Occipital lobe (tissue), 1 donor: ENCODE measurements at regions not wholly inside any gene's neighbourhood (a gene's known extent, or its start where the extent isn't known, plus 50 kb on each side); places are given as distances from the start of the nearest gene placed in this dataset.
"Not testable (repeated sequence)": the region's sequence is repeated elsewhere in the genome, so short reads cannot be mapped to it uniquely, and the experiment has no call there.

ENCODE experiments used
- DNase-seq: peaks from one replicate; lab custom pipeline; 2025; lab: John Stamatoyannopoulos, UW

DNA sequence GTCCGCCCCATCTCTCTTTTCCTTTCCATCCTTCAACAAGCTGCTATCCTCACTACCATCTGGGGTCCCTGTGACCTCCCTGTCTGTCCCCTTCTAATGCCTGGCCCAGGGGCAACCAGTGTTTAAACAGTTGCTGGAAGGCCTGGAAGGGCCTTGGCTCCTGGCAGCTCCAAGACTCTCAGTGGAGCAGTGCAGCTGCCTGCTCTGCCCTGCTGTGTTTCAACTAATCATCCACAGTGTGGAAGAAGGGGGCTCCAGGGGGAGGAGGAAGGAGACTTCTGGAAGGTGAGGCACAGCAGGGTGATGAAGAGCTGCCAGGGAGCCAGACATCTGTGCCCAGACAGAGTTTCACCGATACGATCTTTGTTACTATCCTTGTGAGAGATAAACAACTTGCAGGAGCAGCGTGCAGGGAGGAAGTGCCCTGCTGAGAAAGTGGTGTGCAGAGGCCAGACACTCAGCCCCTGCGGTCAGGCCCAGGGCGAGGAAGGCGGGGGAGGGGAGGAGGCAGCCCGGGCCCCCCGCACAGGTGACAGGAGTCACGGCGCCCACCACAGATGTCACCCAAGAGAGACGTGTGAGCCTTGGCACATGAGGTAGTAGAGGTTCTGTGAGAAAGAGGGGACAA, 1061.8 kb downstream of the BCL11B start:
- DNase-seq, result no peak

DNA sequence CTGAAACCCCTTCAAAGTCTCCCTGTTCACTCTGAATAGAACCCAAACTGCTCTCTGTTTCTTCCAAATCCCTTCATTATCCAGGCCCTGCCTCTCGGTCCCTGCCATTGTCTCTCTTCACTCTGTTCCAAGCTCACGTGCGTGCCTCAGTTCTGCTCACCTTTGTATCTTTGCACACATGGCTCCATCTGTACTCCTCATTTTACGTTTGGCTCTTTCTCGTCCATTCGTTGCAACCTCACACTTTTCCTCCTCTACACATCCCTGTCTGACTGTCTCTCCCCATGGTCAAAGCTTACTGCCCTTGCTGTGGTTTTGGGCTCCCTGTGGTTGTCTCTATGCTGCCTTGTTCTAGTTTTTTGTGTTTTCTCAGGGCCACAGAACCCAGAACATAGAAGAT, 1054.5 kb downstream of the BCL11B start:
- no peak for DNase-seq

DNA sequence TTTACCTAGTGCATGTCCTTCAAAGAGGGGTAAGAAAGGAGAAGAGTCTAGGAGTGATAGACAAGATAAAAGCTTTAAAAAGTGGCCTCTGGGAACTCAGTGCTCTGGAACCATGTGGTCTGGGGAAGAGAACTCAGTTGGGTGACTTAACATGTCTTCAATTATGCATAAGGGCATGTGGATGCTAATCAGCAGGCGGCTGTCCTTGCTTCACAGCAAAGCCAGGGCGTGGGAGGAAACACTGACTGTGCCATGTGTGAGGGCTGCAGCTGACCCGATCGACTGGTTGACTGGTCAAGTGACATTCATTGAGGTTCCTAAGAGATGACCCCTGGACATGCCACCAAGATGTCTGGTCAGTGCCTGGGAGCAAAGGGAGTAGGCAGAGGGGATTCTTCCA, 1053.8 kb downstream of the BCL11B start:
- DNase-seq, result no peak

DNA sequence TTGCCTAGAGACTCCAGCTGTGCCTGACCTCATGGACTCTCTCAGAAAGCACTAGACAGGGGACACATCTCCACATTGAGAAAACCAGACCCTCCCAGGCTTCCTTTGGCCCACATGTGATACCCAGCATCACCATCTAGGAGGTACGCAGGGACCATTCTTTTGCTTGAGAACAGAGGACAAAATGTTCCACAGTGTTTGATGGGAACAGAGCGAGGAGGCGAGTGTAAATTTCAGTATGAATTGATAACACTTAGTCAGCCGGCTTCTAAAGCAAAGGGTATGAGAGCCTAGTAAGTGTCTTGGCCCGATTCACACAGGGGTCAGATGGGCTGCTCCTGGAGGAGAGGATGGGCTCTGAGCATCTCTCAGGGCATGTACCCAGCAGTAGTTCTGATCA, 1052.4 kb downstream of the BCL11B start:
- no peak for DNase-seq

DNA sequence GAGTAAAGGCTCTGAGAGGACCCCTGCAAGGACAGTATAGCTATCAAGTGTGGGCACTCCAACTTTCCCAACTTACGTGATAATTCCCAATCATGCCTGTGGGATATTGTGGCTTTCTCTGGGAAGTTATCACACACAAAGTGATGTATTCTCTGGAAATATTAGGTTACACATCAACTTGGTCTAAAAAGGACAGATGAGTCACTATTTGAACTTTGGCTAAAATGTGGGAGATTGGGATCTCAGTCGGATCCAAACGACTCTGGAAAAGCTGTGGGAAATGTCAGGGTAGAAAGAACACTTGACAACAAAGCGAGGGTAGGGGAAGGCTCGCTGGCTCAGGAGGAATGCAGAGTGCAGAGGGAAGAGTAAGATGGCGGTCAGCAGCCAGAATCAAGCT, 1048.9 kb downstream of the BCL11B start:
- no peak for DNase-seq

DNA sequence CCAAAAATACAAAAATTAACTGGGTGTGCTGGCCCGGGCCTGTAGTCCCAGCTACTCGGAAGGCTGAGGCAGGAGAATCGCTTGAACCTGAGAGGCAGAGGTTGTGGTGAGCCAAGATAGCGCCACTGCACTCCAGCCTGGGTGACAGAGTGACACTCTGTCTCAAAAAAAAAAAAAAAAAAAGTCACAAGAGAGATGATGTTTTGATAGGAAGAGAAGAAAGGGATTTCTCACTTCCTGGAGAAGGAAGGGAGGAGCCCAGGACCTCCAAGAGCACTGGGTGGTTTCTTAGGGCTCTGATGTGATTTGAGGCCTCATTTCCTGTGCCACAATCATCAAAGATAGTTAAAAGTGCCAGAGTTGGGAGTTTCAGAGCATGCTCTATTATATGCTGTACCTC, 1048.3 kb downstream of the BCL11B start:
- DNase-seq, result not testable (repeated sequence)

DNA sequence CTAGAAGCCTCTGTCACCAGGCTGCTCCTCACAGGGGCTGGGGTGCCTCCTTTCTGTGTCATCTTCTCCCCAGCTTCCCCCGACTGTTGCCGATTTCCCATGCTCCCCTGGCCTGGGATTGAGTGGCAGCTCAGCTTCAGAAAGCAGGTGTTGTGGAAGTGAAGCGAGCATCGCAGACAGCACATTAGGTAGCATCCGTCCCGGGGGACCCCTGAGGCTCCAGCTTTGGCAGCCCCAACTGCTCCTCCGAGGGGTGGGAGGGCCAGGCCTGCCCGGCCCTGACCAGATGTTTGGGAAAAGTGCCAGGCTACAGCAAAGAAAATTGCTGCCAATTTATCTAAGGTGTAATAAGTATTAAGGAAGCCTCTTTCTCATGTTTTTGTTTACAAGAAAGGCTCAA, 1045.6 kb downstream of the BCL11B start:
- DNase-seq, result no peak

DNA sequence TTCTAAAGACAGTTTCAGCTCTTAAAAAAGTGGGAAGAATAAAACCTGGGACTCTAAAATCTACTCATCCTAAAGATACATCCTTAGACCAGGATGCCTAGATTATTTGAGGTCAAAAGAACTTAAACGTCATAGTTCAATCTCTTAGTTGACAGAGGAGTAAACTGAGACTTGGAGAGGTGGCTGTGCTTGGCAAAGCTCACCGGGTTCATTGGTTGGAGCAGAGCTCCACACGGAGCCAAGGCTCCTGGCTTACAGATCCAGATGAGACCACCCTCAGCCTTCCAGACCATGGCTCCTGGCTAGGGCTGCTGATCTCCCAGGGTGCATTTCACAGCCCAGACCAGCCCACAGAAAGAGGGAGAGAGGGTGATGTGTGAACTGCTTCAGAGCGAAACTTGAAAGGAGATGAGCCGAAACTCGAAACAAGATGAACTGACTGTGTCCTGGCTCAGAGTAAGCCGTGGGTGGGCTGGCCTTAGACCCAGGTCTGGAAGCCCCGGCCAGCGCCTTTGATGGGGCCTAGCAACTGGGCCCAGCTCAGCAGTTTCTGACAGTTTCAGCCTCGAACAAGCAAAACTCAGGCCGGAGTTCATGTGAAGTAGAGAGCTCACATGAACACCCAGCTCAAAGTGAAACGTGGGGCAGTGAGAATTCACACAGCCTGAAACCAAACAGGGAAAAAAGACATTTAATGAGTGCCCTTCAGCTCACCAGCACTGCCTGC, 1044.8 kb downstream of the BCL11B start:
- DNase-seq, result no peak

DNA sequence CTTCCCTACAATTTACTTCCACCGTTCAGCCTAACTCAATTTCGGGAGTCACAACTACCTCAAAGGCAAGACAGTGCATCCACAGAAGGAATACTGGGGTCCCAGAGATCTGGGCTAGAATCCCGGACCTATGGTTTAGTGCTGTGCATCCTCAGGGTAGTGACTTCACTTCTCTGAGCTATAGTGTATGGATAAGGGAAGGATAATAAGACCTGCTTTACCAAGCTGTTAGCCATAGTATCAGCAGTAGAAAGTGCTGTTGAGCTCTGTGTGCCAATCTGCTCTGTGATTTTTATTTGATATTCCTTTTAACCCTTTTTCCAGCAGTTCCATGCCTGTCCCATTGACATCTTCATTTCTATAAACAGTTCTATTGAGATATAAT, 1044.3 kb downstream of the BCL11B start:
- no peak for DNase-seq

DNA sequence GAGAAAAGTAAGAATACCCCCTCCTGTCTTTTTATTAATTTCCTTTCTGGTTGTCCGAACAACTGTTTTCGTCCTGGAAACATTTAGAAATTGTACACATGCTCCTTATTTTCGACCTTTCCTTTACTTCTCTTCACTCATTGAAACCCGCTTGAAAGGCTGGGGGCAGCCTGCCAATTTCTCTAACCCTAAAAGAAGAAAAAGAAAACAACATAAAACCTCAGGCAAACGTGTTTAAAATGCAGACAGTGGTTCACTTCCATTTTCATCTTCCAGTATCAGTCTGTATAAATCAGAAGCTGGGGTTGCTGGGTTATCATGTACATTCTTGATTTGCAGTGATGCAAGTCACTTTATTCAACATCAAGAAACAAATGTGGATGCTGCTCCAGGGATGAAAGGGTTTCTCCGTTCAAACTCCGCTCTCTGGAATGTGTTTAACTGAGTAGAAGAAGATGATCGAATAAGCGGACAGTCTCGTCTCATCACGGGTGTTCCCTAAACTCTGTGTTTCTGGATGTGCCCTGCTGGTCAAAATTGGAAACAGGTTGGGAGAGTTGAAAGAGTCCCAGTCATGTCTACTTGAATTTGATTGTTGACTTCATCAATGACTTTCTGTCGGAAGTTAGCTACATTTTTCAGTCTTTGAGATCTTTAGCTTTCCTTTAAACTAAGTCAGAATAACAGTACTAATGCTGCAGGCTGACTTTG, 1042.2 kb downstream of the BCL11B start:
- no peak for DNase-seq

DNA sequence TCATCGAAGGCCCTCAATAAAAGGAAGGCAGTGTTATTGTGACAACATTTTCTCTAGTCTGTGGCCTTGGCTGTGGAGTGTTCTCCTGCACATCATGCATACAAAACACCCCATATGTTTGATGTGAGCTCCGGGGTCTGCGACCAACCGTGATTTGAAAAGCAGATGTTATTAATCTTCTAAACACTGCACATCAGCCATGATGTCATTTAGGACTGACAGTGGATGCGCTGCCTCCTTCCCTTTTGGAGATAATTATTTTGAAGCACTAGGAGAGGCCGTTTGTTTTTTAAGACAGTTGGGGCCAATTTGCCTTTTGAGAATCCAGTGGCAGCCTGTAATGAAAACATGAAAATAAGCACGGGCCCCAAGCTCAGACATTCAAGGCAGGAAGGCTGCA, 1041.6 kb downstream of the BCL11B start:
- no peak for DNase-seq

DNA sequence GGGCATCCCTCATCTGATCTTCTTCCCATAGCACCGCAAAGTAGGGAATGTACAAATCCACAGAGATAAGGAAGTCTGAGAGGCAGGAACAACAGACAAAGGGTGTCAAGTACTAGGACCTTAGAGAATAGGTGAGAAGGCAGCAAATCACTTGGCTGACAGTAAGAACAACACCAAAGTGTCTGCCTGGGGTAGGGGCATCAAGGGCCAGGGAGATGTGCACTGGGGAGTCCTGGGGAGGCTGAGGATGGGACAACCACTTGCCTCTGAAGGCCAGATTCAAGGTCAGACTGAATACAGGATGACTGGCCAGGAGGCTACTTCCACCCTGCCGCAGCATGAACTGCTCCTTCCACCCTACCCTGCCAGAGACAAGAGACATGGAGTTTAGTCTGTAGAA, 1040.8 kb downstream of the BCL11B start:
- DNase-seq, result no peak

DNA sequence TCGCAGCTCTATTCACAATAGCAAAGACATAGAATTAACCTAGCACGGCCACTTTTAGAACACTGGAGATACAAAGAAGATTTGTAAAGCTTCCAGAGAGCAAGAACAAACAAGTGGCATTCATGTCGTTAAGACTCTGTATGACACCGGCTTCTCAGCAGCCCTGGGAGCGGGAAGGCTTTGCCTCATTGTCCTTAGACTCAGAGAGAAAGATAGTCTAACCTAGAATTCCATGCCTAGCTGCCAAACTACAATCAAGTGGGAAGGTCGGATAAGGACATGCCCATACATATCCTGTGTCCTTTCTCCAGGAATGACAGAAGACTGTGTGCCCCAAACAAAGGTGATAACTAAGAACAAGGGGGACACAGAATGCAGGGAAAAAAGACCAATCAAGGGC, 1038.3 kb downstream of the BCL11B start:
- no peak for DNase-seq

DNA sequence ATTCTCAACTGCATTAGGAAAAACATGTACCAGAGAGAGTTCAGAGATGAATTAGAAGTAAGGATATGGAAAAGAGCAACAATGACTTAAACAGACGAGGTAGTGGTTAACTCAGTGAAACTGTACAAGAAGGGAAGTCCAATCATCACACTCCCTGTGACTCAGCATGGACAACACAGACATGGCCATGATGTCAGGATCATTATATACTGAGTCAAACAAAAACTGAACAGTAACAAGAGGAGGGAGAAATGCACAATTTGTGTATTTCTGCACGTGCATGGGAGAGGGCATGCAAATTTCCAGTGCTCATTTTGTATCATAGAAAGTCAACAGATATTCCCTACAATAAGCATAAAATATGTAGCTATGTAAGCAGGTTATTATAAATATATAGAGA, 1037.8 kb downstream of the BCL11B start:
- no peak for DNase-seq

DNA sequence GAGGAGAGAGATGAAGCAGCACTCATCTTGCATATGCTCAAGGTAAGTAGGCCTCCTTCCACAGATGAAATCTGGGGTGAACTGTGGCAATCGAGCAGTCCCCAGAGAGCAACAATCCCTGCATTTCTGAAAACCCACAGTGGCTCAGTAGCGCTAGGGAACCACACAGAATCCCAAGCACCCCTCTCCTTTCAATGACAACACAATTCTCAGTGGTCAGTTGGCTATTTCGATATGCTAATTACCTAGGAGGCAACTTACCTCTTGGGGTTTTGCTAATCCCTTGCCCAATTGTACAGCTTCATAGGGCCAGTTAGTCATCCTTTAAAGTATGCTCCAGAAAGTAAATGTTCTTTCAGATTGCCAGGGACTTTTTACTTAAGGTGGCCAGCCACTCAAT, 1035.7 kb downstream of the BCL11B start:
- no peak for DNase-seq

DNA sequence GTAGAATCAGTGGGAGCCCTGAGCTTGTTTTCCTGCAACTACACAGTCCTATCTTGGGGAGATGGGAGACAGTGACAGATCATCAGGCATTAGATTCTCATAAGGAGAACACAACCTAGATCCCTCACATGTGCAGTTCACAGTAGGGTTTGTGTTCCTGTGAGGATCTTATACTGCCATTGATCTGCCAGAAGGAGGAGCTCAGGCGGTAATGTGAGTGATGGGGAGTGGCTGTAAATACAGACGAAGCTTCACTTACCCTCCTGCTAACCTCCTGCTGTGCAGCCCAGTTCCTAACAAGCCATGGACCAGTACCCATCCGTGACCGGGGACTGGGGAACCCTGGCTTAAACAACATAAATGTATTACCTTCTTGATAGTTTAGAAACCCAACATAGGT, 1034.1 kb downstream of the BCL11B start:
- DNase-seq, result no peak

DNA sequence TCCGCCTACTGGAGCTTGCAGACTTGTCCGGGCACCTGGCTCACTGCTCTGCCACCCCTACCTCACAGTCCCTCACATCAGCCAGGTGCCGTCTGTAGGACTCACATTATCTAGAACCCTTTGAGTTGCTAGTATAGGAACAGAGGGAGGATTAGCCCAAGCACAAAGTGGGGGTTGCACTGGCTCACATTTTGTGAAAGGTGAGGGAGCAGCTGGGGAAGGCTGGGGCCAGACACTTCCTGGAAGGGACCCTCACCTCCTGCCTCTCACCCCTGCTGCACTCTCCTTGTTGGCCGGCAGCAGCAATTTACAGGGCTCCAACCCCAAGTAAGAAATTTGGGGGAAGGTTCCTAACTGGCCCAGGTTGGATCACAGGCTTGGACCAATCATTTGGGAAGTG, 1031.6 kb downstream of the BCL11B start:
- DNase-seq, result no peak

DNA sequence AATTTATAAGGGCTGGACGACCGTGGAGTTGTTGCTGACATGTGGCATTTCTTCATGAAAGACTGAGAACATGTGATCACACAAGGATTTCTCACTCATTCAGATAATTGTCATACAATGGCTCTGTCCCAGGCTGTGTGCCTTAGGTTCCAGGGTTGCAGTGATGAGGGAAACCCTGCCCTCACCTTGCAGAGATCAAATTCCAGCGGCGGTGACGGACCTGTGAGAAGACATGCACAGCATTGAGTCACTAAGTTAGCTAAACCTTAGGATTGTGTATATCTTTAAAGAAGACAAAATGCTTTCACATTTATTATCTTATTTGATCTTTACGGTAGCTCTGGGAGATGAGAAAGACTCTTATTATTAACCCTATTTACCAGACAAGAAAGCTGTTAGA, 1029.1 kb downstream of the BCL11B start:
- DNase-seq, result no peak

DNA sequence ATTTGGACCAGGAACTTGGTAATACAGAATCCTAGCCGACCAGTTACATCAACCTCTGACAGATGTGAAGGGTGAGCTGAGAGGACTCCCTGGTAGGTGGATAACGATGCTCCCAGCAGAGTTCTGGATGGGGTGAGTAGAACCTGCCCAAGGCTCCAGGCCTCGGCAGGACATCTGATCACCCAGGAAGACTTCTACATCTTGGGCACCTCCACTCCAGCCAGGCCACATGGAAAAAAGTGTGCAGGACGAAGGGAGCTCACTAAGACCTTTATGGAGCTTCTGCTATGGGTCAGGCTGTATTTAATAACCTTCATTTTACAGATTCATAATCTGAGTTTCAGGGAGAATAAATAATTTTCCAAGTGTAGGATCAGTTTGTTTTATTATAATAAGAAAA, 1028.7 kb downstream of the BCL11B start:
- no peak for DNase-seq

DNA sequence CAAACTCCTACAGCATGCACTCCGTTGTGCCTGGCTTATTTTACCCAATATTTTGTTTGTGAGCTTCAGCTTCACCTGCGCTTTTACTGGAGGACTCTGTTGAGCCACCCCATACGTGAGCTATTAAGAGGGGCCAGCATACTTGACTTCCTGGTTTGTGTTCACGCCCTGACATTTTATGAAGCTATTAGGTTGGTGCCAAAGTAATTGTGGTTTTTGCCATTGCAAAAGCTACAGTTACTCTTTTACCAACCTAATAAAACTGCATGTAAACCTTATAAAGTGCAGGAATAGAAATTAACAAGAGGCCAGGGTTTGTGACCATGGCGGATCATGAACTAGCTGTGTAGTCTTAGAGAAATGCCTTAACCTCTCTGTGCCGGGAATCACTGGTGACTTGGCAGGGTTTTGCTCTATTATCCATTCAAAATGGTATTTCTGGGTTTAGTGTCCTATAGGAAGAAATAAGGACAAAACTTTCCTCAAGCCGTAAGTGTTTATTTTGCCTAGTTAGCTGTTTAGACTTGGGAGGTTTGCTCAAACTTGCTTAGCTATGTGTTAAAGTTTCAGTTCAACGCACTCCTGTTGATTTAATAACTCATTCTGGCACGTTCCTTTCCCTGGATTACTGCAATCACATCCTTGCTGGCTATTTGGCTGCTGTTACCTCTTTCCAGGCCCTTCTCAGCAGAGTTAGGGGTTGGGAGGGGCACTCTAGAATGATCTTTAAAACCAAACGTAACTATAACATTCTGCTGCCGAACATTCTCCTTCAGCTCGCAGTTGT, 1027.6 kb downstream of the BCL11B start:
- no peak for DNase-seq

DNA sequence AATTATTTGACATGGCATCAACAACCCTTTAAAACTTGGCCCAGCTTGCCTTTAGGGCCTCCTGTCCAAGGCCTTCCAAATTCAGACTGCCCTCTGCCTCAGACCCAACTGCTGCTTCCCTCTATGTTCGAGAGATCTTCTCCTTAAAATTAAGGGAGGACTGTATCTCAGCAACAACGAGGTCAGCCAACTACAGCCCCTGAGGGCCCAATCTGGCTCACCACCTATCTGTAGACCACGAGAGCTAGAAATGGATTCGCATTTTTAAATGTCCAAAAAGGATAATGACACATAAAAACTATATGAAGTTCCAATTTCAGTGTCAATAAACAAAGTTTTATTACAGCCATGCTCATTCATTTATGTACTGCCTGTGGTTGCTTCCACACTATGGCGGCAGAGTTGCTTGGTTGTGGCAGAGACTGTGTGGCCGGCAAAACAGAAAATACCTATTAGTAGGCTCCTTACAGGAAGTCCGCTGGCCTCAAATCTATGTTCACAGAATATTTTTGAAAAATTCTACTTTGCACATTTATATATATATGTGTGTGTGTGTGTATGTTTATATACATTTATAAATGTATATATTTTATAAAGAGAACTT, 1026.9 kb downstream of the BCL11B start:
- no peak for DNase-seq

DNA sequence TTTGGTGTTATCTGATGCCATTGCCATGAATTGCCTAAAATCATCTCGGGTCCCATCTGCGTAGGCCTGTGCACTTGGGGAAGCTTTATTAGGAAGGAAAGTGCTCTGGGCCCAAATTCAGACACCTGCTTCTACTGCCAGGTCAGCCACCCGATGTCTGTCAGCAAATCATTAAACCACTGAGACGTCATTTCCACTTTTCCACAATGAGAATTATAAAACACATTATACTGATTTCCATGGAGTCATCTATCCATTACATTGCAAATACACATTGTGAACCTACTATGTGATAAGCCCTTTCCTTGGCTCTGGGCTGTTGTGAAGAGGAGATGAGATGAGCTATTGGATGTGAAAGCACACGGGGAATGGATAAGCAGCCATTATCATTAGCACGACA, 1022.9 kb downstream of the BCL11B start:
- no peak for DNase-seq
